CD14-positive monocyte (primary cell): ENCODE measurements at regions not wholly inside any gene's neighbourhood (a gene's known extent, or its start where the extent isn't known, plus 50 kb on each side); places are given as distances from the start of the nearest gene placed in this dataset.

Source experiments
- DNase-seq, 3 donors: peaks; one replicate each; pipeline ENCODE4 v3.0.0-alpha.2; 2011 to 2022
- H2AFZ ChIP-seq: 2 replicates; pipeline ENCODE4 v1.6.0; 2012; ENCODE audit warnings: mild to moderate bottlenecking, low read depth, low read length, inconsistent platforms; ENCODE audit not compliant: insufficient read depth, poor library complexity, severe bottlenecking
- H3K27ac ChIP-seq, 2 donors: 1 replicate in 1 of 2; 2 replicates in 1 of 2; pipeline ENCODE4 v1.5.1; 2012 to 2013; ENCODE audit warnings: low read length in 2 of 2, control low read depth in 1 of 2, inconsistent platforms in 1 of 2, low read depth in 1 of 2, mild to moderate bottlenecking in 1 of 2
- H3K27me3 ChIP-seq, 2 donors: one replicate each; pipeline versions ENCODE4 v1.6.0 to v1.6.1; 2011 to 2013; ENCODE audit warnings: low read length in 2 of 2; ENCODE audit not compliant: control insufficient read depth in 2 of 2, insufficient read depth in 2 of 2
- H3K36me3 ChIP-seq, 2 donors: replicated peaks in 1 of 2; 1 replicate in 1 of 2; 2 replicates in 1 of 2; pipeline versions ENCODE4 v1.5.1 to v1.6.1; 2012 to 2013; ENCODE audit warnings: low read length in 2 of 2, control low read depth in 1 of 2, inconsistent platforms in 1 of 2, mild to moderate bottlenecking in 1 of 2; ENCODE audit not compliant: insufficient read depth in 2 of 2, control insufficient read depth in 1 of 2
- H3K4me1 ChIP-seq, 2 donors: 1 replicate in 1 of 2; 2 replicates in 1 of 2; pipeline versions ENCODE4 v1.5.1 to v1.6.1; 2012 to 2013; ENCODE audit warnings: low read length in 2 of 2, control low read depth in 1 of 2, inconsistent platforms in 1 of 2, mild to moderate bottlenecking in 1 of 2, moderate library complexity in 1 of 2; ENCODE audit not compliant: insufficient read depth in 2 of 2, control insufficient read depth in 1 of 2
- H3K4me2 ChIP-seq: replicated peaks from 2 replicates; pipeline ENCODE3; 2012; ENCODE audit warnings: low read length, moderate library complexity, mild to moderate bottlenecking; ENCODE audit not compliant: poor library complexity, severe bottlenecking; ENCODE audit errors: extremely low read depth
- H3K4me3 ChIP-seq, 3 experiments: fragments of 200-600 bp in 1 of 3; sonication (generic) in 1 of 3; replicated peaks in 1 of 3; 1 replicate in 2 of 3; 2 replicates in 1 of 3; pipeline ENCODE4 v1.5.1; 2011 to 2013; ENCODE audit warnings: low read length in 3 of 3, mild to moderate bottlenecking in 3 of 3, control low read depth in 2 of 3, low read depth in 2 of 3, inconsistent platforms in 1 of 3, moderate library complexity in 1 of 3
- H3K79me2 ChIP-seq: 2 replicates; pipeline ENCODE4 v1.6.0; 2012; ENCODE audit warnings: mild to moderate bottlenecking, control low read depth, inconsistent platforms, low read length, moderate library complexity; ENCODE audit not compliant: insufficient read depth
- H3K9ac ChIP-seq: 2 replicates; pipeline ENCODE4 v1.6.0; 2017; ENCODE audit warnings: low read length, mild to moderate bottlenecking; ENCODE audit not compliant: insufficient read depth, poor library complexity, severe bottlenecking
- H3K9me3 ChIP-seq, 2 donors: replicated peaks in 1 of 2; 1 replicate in 1 of 2; 2 replicates in 1 of 2; pipeline versions ENCODE4 v1.5.1 to v1.6.1; 2012 to 2013; ENCODE audit warnings: low read length in 2 of 2, control low read depth in 1 of 2; ENCODE audit not compliant: control insufficient read depth in 1 of 2, insufficient read depth in 1 of 2
- H4K20me1 ChIP-seq: 2 replicates; pipeline ENCODE4 v1.6.0; 2012; ENCODE audit warnings: mild to moderate bottlenecking, low read length, control low read depth, moderate library complexity; ENCODE audit not compliant: insufficient read depth
- H3K27ac Mint-ChIP-seq, 7 donors: one replicate each; pipeline ENCODE4 v1.8.0; 2020; ENCODE audit warnings: mild to moderate bottlenecking in 7 of 7, mixed read lengths in 7 of 7, moderate library complexity in 6 of 7, inconsistent platforms in 2 of 7
- H3K27me3 Mint-ChIP-seq, 3 donors: one replicate each; pipeline ENCODE4 v1.8.0; 2021 to 2022; ENCODE audit warnings: low read depth in 3 of 3, mild to moderate bottlenecking in 3 of 3, mixed read lengths in 3 of 3, moderate library complexity in 3 of 3, inconsistent platforms in 1 of 3
- H3K36me3 Mint-ChIP-seq, 2 donors: one replicate each; pipeline ENCODE4 v1.8.0; 2020; ENCODE audit warnings: mixed read lengths in 2 of 2, inconsistent platforms in 1 of 2, mild to moderate bottlenecking in 1 of 2
- H3K4me1 Mint-ChIP-seq: one replicate; pipeline ENCODE4 v1.8.0; 2020; ENCODE audit warnings: mild to moderate bottlenecking, mixed read lengths
- H3K4me3 Mint-ChIP-seq, 2 donors: one replicate each; pipeline ENCODE4 v1.8.0; 2020; ENCODE audit warnings: mild to moderate bottlenecking in 2 of 2, mixed read lengths in 2 of 2, moderate library complexity in 1 of 2
- H3K9me3 Mint-ChIP-seq, 7 donors: one replicate each; pipeline ENCODE4 v1.8.0; 2020 to 2022; ENCODE audit warnings: mixed read lengths in 7 of 7, mild to moderate bottlenecking in 6 of 7, moderate library complexity in 6 of 7, inconsistent platforms in 2 of 7
- CTCF ChIP-seq: fragments of 200-600 bp; IDR thresholded peaks from one replicate; pipeline ENCODE4 v1.8.0; 2022; ENCODE audit warnings: antibody characterized with exemption, mild to moderate bottlenecking
- WGBS: methylation state at CpG from one replicate; pipeline ENCODE4 v1.1.5; 2013; ENCODE audit warnings: missing lambda C conversion rate; ENCODE audit not compliant: insufficient coverage; 5-methylcytosine and 5-hydroxymethylcytosine counted together
- intact Hi-C, 2 donors: fragments of 100-400 bp; cut with micrococcal nuclease; formaldehyde crosslinking; loops; one replicate each; pipeline versions ENCODE4 v1.15.0 to v1.15.1; 2023

GRCh38 chr22:48687606-48688005, 1140.1 kb downstream of the BRD1 start:
- H3K27me3 Mint-ChIP-seq: peaks cover 0 to 9% (median 3%) of the 10 kb centered on the region in 3 donors
- Histone ChIP-seq H3K9me3 (peaks cover 0 to 19% of the 10 kb centered on the region in 2 donors), H3K4me3 (no peak overlapping the region), H3K79me2 (no peaks in the 10 kb centered on the region), H3K27me3 (no peaks in the 10 kb centered on the region), H2AFZ (no peak overlapping the region), H3K9ac (no peak overlapping the region), H4K20me1 (no peaks in the 10 kb centered on the region), H3K4me1 (no peaks in the 10 kb centered on the region), H3K36me3 (no peaks in the 10 kb centered on the region), H3K27ac (no peak overlapping the region), H3K4me2 (no peak overlapping the region)
- H3K9me3 Mint-ChIP-seq: peaks cover 6 to 26% (median 12%) of the 10 kb centered on the region in 7 donors
- WGBS: 93% methylated on average over 4 of the region's 6 CpGs
- DNase-seq: no peak
- H3K36me3 Mint-ChIP-seq: no peaks in the 10 kb centered on the region
- no peak for TF ChIP-seq CTCF
- no peak overlapping the region for H3K27ac Mint-ChIP-seq
- no peak overlapping the region for H3K4me3 Mint-ChIP-seq
- intact Hi-C loops: no loop called here
- H3K4me1 Mint-ChIP-seq: no peaks in the 10 kb centered on the region

GRCh38 chr22:48686694-48687302, 1140.9 kb downstream of the BRD1 start:
- H3K27me3 Mint-ChIP-seq: peaks cover 0 to 8% (median 3%) of the 10 kb centered on the region in 3 donors
- no peak overlapping the region for H3K4me3 Mint-ChIP-seq
- no peaks in the 10 kb centered on the region for H3K27me3 ChIP-seq
- H3K9me3 ChIP-seq: peaks cover 0 to 19% of the 10 kb centered on the region in 2 donors
- no peak overlapping the region for H3K27ac Mint-ChIP-seq
- 86% methylated on average over 2 of the region's 2 CpGs for WGBS
- no peak for TF ChIP-seq CTCF
- no peak overlapping the region for H3K4me2 ChIP-seq
- no peaks in the 10 kb centered on the region for H3K36me3 ChIP-seq
- no peaks in the 10 kb centered on the region for H3K4me1 ChIP-seq
- H3K9ac ChIP-seq: no peak overlapping the region
- no peaks in the 10 kb centered on the region for H3K36me3 Mint-ChIP-seq
- no peaks in the 10 kb centered on the region for H3K79me2 ChIP-seq
- no peak overlapping the region for H3K4me3 ChIP-seq
- peaks cover 6 to 26% (median 12%) of the 10 kb centered on the region in 7 donors for H3K9me3 Mint-ChIP-seq
- intact Hi-C loops: no loop called here
- no peak overlapping the region for H3K27ac ChIP-seq
- no peaks in the 10 kb centered on the region for H4K20me1 ChIP-seq
- H3K4me1 Mint-ChIP-seq: no peaks in the 10 kb centered on the region
- no peak overlapping the region for H2AFZ ChIP-seq
- DNase-seq: no peak
